SHP77 (cell line): ENCODE measurements at regions not wholly inside any gene's neighbourhood (a gene's known extent, or its start where the extent isn't known, plus 50 kb on each side); places are given as distances from the start of the nearest gene placed in this dataset.
"Not testable (repeated sequence)": the region's sequence is repeated elsewhere in the genome, so short reads cannot be mapped to it uniquely, and the experiment has no call there.

Experiments used
- DNase-seq, 2 experiments: peaks; one replicate each; lab custom pipeline; 2025; lab: John Stamatoyannopoulos, UW

- no peak for DNase-seq
Observed at GRCh38 chr10:8338177-8338766, 283.8 kb downstream of the GATA3 start.

GRCh38 chr10:8344756-8345155, 290.3 kb downstream of the GATA3 start:
- no peak for DNase-seq

- no peak for DNase-seq
Observed at GRCh38 chr10:8346861-8347260, 292.4 kb downstream of the GATA3 start.

- not testable (repeated sequence) for DNase-seq
Observed at GRCh38 chr10:8347614-8348013, 293.1 kb downstream of the GATA3 start.

GRCh38 chr10:8349610-8350249, 295.2 kb downstream of the GATA3 start:
- no peak for DNase-seq

- no peak for DNase-seq
Observed at GRCh38 chr10:8350250-8350967, 295.9 kb downstream of the GATA3 start.

GRCh38 chr10:8352171-8353075, 297.9 kb downstream of the GATA3 start:
- no peak for DNase-seq

- no peak for DNase-seq
Observed at GRCh38 chr10:8356283-8356682, 301.8 kb downstream of the GATA3 start.

- no peak for DNase-seq
Observed at GRCh38 chr10:8359467-8359866, 305.0 kb downstream of the GATA3 start.

GRCh38 chr10:8360365-8360764, 305.9 kb downstream of the GATA3 start:
- no peak for DNase-seq

- DNase-seq, result no peak
Observed at GRCh38 chr10:8360814-8361509, 306.5 kb downstream of the GATA3 start.

GRCh38 chr10:8361510-8361844, 307.0 kb downstream of the GATA3 start:
- no peak for DNase-seq

GRCh38 chr10:8365935-8366911, 311.7 kb downstream of the GATA3 start:
- no peak for DNase-seq

GRCh38 chr10:8367672-8368411, 313.4 kb downstream of the GATA3 start:
- not testable (repeated sequence) for DNase-seq

GRCh38 chr10:8369666-8370065, 315.2 kb downstream of the GATA3 start:
- no peak for DNase-seq

- no peak for DNase-seq
Observed at GRCh38 chr10:8374334-8374733, 319.8 kb downstream of the GATA3 start.

GRCh38 chr10:8375137-8375536, 320.6 kb downstream of the GATA3 start:
- DNase-seq, result no peak

- DNase-seq, result no peak
Observed at GRCh38 chr10:8378198-8378983, 323.9 kb downstream of the GATA3 start.
